Spleen (tissue), 7 donors: ENCODE measurements at regions not wholly inside any gene's neighbourhood (a gene's known extent, or its start where the extent isn't known, plus 50 kb on each side); places are given as distances from the start of the nearest gene placed in this dataset.

Experiments used
- CTCF ChIP-seq, 11 experiments: fragments of 200-600 bp in 7 of 11; fragments of 450-650 bp in 4 of 11; sonication (generic) in 4 of 11; IDR thresholded peaks in 8 of 11; conservative IDR thresholded peaks in 3 of 11; 1 replicate in 7 of 11; 2 replicates in 4 of 11; pipeline versions ENCODE4 v1.4.0 to v1.8.0; 2016 to 2021; ENCODE audit warnings: antibody characterized with exemption in 11 of 11, inconsistent platforms in 4 of 11, mild to moderate bottlenecking in 1 of 11
- POLR2AphosphoS5 ChIP-seq, 3 donors: sonication (generic); formaldehyde crosslinking; IDR thresholded peaks; one replicate each; pipeline ENCODE4 v1.5.1; 2017; ENCODE audit warnings: antibody characterized with exemption in 3 of 3
- donor health status: DM: no; HTN: no; CAD: no; lungs with moderate emphysema.
- donor health status: DM: no; HTN: no; CAD: no.
- donor health status: DM: no; HTN: no; CAD: no.

GRCh38 chr11:79592406-79592805 is 151.6 kb upstream of the TENM4 start:
- TF ChIP-seq CTCF (IDR thresholded peaks at IDR 0.05 in 8 of 11, conservative IDR thresholded peaks at IDR 0.05 in 3 of 11), result no peak
- TF ChIP-seq POLR2AphosphoS5 (IDR thresholded peaks at IDR 0.05), result no peak
